Activated B cell treated with CpG ODN at 0.5 μM for 24 hours (primary cell): ENCODE measurements at regions not wholly inside any gene's neighbourhood (a gene's known extent, or its start where the extent isn't known, plus 50 kb on each side); places are given as distances from the start of the nearest gene placed in this dataset.

Experiments
- ATAC-seq: fragments of 200-7000 bp; cut with Tn5 transposase; one replicate; pipeline ENCODE4 v1.10.0; 2021; ENCODE audit warnings: low read depth, mild to moderate bottlenecking, moderate library complexity
- CTCF ChIA-PET: fragments of 350-600 bp; sonication (Branson Sonifier 250); formaldehyde crosslinking; loops from one replicate; lab custom pipeline; 2021; ENCODE audit warnings: antibody characterized with exemption; lab: Charles Lee
- POLR2A ChIA-PET: fragments of 350-600 bp; sonication (Branson Sonifier 250); formaldehyde crosslinking; loops from one replicate; lab custom pipeline; 2021; ENCODE audit warnings: antibody characterized with exemption; lab: Charles Lee
- DNase-seq: peaks from one replicate; pipeline ENCODE4 v3.0.0; 2022
- H3K27ac Mint-ChIP-seq: one replicate; pipeline ENCODE4 v1.8.0; 2020; ENCODE audit warnings: mixed read lengths
- H3K27me3 Mint-ChIP-seq: one replicate; pipeline ENCODE4 v1.8.0; 2021; ENCODE audit warnings: mixed read lengths
- H3K36me3 Mint-ChIP-seq: one replicate; pipeline ENCODE4 v1.8.0; 2021; ENCODE audit warnings: low read depth, mixed read lengths
- H3K4me1 Mint-ChIP-seq: one replicate; pipeline ENCODE4 v1.8.0; 2021; ENCODE audit warnings: mixed read lengths
- H3K4me3 Mint-ChIP-seq: one replicate; pipeline ENCODE4 v1.8.0; 2020; ENCODE audit warnings: mild to moderate bottlenecking, mixed read lengths
- H3K9me3 Mint-ChIP-seq: one replicate; pipeline ENCODE4 v1.8.0; 2020; ENCODE audit warnings: mixed read lengths
- intact Hi-C: fragments of 100-400 bp; cut with micrococcal nuclease; formaldehyde crosslinking; loops from one replicate; pipeline ENCODE4 v1.15.1; 2024
- TF ChIP-seq, protein P1 (sequence below): fragments of 200-600 bp; IDR thresholded peaks from one replicate; pipeline ENCODE4 v1.8.0; 2022; ENCODE audit warnings: antibody characterized with exemption, mild to moderate bottlenecking

DNA sequence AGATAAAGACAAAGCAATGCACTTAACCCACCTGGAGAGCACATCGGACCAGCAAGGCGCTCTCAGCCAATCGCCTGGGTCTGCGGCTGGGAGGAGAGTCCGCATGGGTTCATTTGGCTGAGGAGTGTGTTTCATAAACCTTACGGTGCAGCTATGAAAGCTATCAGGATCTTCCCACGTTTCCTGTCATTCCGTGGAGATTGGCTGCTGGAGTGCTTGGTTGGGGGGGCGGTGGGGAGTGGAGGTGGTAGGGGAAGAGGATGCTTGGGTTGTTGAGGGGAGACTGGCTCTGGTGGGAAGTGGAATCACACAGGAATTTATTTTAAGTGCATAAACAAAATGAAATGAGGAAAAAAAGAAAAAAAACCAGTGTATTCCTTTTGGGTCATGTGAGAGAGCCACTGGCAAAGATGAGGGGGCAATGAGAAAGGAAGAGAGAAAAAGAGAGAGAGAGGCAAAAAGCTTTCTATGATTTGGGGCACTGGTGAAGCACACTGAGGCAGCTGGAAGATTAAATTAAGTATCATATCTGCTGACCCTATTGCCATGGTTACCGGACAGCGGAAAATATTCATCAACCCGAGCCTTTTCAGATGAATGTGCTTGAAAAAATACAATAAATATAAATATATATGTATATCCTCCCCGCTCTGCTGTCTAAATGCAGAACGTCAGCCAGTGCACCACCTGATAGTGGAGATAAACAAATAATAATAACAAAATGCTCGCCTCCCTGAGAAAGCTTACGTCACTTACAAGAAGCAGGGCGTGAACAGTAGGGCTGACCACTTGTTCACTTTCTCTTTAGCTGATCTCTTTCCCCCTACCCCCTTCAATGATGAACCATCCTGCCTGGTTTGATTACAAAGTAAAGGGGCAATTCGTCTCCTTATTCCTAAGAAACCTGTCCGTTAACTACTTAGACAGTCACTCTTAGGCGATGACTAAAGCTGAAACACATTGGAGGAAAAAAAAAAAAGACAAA is 457.0 kb upstream of the ZFHX3 start:
- Mint-ChIP-seq H3K9me3 (no peaks in the 10 kb centered on the region), H3K36me3 (no peaks in the 10 kb centered on the region), H3K27ac (no peak overlapping the region), H3K4me3 (no peak overlapping the region), H3K4me1 (no peaks in the 10 kb centered on the region), H3K27me3 (no peaks in the 10 kb centered on the region)
- CTCF ChIA-PET = no interaction called here
- POLR2A ChIA-PET = no interaction called here
- no peak for ATAC-seq
- intact Hi-C loops = no loop called here
- TF ChIP-seq, protein P1, sequence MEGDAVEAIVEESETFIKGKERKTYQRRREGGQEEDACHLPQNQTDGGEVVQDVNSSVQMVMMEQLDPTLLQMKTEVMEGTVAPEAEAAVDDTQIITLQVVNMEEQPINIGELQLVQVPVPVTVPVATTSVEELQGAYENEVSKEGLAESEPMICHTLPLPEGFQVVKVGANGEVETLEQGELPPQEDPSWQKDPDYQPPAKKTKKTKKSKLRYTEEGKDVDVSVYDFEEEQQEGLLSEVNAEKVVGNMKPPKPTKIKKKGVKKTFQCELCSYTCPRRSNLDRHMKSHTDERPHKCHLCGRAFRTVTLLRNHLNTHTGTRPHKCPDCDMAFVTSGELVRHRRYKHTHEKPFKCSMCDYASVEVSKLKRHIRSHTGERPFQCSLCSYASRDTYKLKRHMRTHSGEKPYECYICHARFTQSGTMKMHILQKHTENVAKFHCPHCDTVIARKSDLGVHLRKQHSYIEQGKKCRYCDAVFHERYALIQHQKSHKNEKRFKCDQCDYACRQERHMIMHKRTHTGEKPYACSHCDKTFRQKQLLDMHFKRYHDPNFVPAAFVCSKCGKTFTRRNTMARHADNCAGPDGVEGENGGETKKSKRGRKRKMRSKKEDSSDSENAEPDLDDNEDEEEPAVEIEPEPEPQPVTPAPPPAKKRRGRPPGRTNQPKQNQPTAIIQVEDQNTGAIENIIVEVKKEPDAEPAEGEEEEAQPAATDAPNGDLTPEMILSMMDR = no peak
- no peak for DNase-seq

- Mint-ChIP-seq H3K27me3 (no peaks in the 10 kb centered on the region), H3K27ac (no peak overlapping the region), H3K36me3 (no peaks in the 10 kb centered on the region), H3K9me3 (no peaks in the 10 kb centered on the region), H3K4me3 (no peak overlapping the region), H3K4me1 (no peaks in the 10 kb centered on the region)
- ATAC-seq (no peak), DNase-seq (no peak)
- POLR2A ChIA-PET = no interaction called here
- TF ChIP-seq, protein P1 = no peak
- intact Hi-C loops = no loop called here
- CTCF ChIA-PET = no interaction called here
These were observed 455.2 kb upstream of the ZFHX3 start for GRCh38 chr16:73503093-73503492.

DNA sequence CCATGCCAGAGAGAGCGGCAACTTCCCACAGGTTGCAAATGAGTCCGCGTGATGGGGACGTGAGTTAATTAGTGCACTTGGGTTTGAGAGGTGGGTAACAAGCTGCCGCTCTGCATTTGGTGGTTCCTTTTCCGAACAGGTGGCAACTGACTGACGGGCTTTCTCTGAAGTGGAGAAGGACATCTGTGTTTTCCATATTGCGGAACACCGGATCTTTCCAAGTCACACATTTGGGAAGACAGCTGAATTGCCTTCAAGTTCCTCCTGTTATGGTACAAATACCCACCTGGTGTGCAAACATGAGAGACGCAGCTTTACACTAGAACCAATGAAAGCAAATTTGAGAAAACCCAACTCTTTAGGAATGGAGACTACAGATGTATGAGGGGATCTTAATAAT is 451.3 kb upstream of the ZFHX3 start:
- TF ChIP-seq, protein P1 = no peak
- Mint-ChIP-seq H3K27ac (no peak overlapping the region), H3K4me3 (no peak overlapping the region), H3K27me3 (no peaks in the 10 kb centered on the region), H3K4me1 (no peaks in the 10 kb centered on the region), H3K36me3 (no peaks in the 10 kb centered on the region), H3K9me3 (no peaks in the 10 kb centered on the region)
- CTCF ChIA-PET = no interaction called here
- POLR2A ChIA-PET = no interaction called here
- DNase-seq (no peak), ATAC-seq (no peak)
- intact Hi-C loops = no loop called here

GRCh38 chr16:73485880-73486279 is 438.0 kb upstream of the ZFHX3 start:
- Mint-ChIP-seq H3K36me3 (no peaks in the 10 kb centered on the region), H3K4me3 (no peak overlapping the region), H3K9me3 (peaks cover 2% of the 10 kb centered on the region), H3K4me1 (no peaks in the 10 kb centered on the region), H3K27ac (no peak overlapping the region), H3K27me3 (peaks cover 19% of the 10 kb centered on the region)
- ChIA-PET POLR2A (no interaction called here), CTCF (no interaction called here)
- DNase-seq (no peak), ATAC-seq (no peak)
- TF ChIP-seq, protein P1 = no peak
- intact Hi-C loops = no loop called here

GRCh38 chr16:73483934-73484711 is 436.2 kb upstream of the ZFHX3 start:
- ChIA-PET CTCF (no interaction called here), POLR2A (no interaction called here)
- peaks cover 2% of the 10 kb centered on the region for H3K9me3 Mint-ChIP-seq
- intact Hi-C loops = no loop called here
- no peak for ATAC-seq
- no peak overlapping the region for H3K27ac Mint-ChIP-seq
- no peak overlapping the region for H3K4me3 Mint-ChIP-seq
- H3K27me3 Mint-ChIP-seq = peaks cover 19% of the 10 kb centered on the region
- H3K4me1 Mint-ChIP-seq = no peaks in the 10 kb centered on the region
- DNase-seq = no peak
- no peaks in the 10 kb centered on the region for H3K36me3 Mint-ChIP-seq
- TF ChIP-seq, protein P1 = no peak
